Hematopoietic multipotent progenitor cell treated with erythropoietin and hydrocortisone succinate and interleukin-3 and kit ligand, for 15 days (in vitro differentiated cells): ENCODE measurements at regions not wholly inside any gene's neighbourhood (a gene's known extent, or its start where the extent isn't known, plus 50 kb on each side); places are given as distances from the start of the nearest gene placed in this dataset.
"Not testable (repeated sequence)": the region's sequence is repeated elsewhere in the genome, so short reads cannot be mapped to it uniquely, and the experiment has no call there.

Source experiments
- DNase-seq: peaks from one replicate; pipeline ENCODE4 v3.0.0-alpha.2; 2015; ENCODE audit warnings: low spot score

DNA sequence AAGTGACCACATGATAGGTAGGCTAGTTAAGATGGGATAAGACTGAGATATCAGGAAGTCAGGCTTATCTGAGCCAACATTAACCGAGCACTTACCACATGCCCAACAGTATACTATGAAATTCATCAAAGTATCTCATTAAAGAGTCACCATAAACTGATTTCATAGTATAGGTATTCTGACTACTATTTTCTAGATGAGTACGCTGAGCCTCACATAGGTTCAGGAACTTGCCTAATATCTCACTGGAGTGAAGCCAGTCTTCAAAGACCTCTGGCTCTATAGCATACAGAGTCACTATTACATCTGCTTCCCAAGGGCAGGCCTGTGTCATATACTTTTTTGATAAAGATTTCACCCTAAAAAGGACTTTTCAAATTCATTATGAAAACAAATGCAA, 115.6 kb upstream of the NGF start:
- no peak for DNase-seq

DNA sequence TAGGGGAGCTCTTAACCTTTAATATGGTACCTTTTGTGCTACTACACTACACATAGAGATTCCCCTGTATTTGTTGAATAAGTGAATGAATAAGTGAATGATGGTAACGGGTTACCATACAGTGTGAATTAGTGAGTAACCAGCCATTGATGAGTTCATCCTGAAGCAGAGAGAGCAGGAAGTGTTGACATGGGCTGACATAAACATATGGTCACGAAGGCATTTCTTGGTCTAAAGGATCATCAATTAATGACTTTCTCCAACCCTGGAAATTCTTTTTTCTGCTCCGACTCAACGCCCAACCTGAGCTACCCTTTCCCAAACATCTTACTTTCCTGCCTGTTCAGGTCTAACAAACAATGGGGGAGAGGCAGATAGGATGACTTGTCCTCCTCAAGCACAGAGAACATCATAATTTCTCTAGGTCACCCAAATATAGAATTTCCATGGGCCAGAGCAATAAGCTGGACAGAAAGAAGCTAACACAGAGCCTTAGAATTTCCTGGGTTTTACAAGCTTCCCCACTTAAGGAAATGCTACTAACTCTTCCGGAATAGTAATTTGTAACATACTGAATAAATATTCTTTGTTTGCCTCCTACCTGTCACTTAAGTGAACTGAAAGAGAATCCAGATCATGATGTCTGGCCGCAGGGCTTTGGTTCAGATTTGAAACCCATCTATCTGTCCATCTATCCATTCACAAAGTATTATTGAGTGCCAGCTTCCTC, 114.7 kb upstream of the NGF start:
- DNase-seq, result no peak

DNA sequence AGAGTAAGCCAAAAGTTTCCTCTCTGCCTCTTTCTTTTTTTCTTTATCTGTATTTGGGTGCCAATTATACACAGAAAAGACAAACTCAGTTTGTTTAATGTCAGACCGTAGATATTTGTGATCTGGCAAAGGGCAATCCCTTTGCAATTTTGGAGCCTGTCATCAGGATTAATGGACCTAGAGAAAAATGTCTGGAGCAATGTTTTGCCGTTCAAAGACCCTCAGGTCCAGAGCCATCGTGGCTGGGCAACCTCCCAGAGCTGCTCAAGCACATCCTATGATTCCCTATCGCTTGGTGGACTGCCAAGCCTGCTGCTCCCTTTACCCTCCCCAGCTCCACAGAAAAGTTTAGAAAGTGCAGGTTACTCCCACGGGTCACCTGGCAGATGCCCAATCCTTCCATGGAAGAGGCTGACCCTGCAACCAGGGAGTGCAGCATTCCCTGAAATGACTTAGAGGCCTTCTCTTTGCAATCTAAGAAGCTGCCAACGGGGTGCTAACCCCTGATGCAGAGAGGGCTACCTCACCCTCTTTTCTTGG, 112.5 kb upstream of the NGF start:
- no peak for DNase-seq

DNA sequence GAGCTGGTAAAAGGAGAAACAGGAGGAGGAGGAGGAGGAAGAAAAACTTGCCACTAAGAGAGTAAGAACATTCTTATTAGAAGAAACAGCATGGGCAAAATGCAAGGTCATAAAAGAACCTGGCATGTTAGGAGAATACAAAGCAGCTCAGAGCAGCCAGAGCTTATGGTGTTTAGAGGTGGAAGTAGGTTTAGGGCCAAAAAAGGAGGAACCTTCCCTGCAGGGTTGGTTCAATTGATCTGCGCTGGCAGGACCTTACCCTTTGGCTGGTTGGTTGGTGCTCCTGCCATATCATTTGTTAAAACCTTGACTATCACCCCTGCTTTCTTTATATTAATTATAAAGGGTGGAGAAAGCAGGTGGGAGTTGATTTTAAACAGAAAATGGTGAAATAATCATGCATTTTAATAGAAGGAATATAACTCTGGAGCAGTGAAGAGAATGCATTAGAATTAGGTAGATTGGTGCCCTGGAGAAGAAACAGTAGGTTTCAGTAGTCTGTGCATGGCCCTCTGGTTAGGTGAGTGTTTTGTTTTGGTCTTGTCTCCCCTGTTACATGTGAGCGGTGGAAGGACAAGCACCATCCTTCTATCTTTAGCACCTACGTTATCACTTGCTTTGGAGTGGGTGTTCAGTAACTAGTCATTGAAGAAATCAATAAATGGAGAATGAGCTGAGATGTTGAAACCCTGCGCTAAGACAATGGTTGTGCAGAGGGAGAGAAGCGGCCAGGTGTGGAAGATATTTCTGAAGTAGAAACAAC, 110.4 kb upstream of the NGF start:
- no peak for DNase-seq

DNA sequence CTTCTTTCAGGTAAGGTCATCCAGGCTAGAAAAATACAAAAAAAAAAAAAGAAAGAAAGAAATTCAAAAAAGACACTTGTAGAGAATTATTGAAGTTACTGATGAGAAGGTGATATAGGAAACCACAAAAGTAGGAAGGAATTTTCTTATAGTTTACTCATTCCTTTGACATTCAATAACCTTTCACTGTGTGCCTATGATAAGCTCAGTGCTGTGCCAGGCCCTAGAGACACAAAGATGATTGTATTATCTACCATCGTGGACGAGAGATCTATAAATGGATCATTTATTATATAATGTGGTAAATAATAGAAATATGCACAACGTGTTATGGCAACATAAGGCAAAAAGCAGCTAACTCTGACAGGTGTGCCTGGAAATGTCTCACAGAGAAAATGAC, 109.6 kb upstream of the NGF start:
- DNase-seq, result no peak

DNA sequence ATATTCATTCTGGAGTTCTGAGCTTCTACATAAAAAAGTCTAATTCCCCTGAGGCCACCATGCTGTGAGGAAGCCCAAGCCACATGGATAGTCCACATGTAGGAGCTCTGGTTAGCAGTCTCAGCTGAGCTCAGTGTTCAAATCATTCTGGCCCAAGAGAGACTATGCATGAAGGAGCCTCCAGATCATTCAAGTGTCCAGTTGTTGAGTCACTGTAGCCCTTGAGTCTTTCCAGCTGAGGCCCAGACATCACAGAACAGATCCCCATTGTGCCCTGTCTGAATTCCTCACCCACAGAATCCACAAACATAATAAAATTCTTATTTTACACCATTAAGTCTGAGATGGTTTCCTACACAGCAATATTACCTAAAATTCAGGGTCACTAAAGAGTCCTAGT, 107.0 kb upstream of the NGF start:
- DNase-seq, result no peak

DNA sequence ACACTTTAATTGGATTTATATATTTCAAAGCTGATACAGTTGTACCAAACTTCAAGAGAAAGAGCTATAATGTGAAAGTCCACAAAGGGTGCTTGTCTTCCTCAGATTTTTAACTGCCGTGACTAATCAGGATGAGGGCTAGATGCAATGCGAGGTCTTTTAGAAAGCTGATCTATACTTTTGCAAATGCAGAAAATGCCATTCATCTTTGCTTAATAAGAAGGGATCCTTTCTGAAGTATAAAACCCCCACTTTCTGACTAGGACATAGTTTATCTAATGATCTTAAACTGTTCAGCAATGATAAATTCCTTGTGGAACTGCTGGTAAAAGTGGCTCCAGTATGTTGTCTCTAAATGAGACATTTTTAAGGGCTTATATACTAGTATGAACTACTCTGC, 102.7 kb upstream of the NGF start:
- DNase-seq, result no peak

DNA sequence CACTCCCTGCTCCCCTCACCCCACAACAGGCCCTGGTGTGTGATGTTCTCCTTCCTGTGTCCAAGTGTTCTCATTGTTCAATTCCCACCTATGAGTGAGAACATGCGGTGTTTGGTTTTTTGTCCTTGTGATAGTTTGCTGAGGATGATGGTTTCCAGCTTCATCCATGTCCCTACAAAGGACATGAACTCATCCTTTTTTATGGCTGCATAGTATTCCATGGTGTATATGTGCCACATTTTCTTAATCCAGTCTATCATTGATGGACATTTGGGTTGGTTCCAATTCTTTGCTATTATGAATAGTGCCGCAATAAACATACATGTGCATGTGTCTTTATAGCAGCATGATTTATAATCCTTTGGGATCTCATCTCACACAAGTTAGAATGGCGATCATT, 101.5 kb upstream of the NGF start:
- not testable (repeated sequence) for DNase-seq

DNA sequence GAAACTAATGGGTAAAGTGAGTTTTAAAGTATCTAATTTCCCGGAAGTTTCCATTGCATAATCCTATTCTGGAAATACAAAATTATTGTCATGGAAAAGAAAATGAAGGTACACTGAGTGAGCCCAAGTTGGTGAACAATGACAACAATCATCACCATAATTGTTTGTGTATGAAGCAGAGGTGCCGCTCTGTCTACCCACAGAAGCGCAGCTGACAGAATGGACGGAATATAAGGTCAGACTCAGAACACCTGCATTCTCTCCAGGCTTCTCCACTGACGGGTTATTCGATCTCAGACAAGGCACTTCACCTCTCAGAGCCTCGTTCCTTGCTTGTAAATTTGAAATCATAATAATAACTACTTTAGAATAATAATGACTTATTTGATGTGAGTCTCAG, 99.1 kb upstream of the NGF start:
- no peak for DNase-seq

DNA sequence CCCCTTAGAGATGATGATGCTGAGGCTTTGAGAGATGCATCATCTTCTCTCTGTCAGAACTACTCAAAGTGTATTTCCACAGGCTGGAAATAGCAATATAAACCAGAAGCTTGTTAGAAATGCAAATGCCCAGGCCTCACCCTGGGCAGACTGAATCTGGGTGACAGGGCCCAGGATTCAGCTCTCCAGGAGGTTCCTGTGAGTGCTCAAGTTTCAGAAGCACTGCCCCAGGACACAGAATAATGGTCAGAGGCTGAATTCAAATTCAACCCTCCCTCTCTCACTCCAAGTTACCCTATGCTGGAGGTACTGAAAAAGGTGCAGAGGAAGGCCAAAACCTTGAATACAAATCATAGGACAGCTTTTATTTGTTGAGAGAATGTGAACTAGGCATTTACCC, 98.5 kb upstream of the NGF start:
- no peak for DNase-seq

DNA sequence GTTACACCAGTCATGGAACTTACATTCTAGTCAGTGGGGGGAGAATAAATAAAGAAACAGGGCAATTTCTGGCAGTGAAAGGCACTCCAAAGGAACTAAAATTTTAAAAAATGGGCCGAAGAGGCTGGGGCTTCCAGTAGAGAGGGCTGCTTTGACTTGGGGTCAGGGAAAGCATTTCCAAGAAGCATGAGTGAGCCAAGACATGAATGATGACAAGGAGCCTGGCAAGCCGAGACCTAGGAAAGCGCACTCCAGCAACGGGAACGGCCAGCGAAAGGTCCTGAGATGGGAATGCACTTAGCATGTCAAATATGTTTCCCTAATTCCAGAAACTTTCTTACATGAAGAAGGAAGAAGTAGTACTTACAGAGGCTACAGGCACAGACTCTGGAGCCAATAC, 95.4 kb upstream of the NGF start:
- no peak for DNase-seq

DNA sequence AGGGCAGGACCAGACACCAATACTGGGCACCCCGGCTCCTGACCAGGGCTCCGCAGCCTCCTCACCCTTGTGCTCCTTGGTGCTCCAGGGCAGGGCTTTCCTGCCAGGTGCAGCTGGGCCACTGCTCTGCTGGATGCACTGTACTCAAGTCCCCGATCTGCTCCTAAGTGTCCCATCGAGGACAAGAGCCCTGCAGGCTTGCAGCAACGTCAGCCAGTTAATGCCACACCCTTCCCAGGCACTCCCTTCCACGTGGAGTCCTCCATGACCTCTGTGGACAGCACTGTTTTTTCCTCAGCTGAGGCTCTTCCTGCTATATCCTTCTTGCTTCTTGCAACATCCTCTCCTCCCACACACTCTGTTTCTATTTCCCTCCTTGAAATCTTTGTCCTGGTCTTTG, 94.0 kb upstream of the NGF start:
- no peak for DNase-seq

DNA sequence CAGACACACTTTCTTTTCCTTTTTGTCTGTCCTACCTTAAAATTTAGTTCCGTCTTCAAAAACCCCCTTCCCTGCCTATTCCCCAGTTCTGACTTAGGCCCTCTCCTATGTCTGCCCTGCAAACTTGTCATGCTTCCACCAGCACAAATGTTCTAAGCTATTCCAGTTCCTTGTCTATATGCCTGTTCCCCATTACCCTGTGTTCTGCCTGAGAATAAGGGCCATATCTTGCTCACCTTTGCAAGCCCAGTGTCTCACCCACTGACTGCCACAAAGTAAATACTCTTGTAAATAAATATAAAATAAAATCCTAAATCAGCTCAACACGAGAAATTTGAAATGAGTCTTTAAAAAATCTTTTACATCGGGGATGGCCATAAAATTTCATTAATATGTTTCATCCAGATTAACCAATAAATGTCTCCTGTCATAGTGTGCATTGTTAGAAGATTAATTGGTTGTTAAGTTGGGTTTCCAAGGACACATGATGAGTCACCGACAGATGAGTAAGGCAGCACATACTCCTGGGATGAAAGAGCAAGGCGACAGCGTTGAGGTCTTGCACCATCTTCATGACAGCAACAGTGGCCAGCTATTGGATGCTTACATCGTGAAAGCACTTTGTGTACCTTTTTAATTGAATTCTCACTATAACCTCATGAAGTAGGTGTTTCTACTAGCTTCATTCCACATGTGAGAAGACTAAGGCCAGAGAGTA, 92.6 kb upstream of the NGF start:
- DNase-seq, result no peak

DNA sequence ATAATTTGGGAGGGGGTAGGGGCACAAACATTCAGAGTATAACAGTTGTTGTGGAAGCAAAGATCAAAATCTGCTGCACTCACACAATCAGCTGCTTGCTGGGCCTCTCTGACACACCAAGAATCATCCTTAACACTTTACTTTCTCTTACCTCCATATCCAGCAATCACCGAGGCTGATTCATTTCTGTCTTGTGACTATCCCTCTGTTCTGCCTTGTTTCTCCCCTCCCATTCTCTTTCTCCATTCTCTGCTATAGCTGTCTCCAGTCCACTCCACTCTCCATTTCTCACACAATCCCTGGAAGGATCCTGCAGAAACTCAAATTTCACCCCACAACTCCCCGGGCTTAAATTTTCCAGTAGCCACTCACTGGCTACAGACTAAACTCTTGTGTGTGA, 91.8 kb upstream of the NGF start:
- no peak for DNase-seq

DNA sequence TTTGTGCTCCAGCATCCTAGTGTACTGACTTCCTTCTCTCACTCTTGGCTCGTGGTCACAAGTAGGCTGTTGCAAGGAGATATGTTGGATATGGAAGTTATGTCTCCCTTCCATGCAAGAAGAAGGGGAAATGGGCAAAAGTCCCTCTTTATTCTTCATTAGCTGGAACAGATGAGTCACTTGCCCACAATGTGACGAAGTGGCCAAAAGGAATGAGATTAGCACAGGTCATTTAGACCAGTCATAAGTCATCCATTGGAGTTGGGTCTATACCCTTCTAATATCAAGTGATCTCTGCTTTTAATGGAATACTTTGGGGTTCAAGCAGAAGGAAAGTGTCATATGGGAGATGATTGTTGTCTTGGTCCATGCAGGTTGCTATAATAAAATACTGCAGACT, 91.2 kb upstream of the NGF start:
- no peak for DNase-seq

DNA sequence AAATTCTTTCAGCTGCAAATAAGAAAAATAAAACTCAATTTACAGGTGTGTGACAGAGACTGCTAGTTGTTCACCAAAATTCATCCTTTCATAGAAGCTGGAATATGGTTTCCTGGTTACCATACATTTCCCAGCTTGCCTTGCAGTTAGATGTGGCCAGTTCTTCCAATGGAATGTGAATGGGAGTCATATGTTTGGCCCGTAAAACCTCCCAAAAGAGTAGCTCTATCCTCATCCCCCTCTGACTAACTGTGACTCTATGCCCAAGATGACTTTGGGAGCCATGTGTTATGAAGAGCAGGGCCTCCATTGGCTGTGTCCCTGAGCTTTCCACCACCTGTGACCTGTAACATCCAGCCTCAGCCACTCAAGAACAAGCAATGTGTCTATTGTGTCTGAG, 90.6 kb upstream of the NGF start:
- no peak for DNase-seq

DNA sequence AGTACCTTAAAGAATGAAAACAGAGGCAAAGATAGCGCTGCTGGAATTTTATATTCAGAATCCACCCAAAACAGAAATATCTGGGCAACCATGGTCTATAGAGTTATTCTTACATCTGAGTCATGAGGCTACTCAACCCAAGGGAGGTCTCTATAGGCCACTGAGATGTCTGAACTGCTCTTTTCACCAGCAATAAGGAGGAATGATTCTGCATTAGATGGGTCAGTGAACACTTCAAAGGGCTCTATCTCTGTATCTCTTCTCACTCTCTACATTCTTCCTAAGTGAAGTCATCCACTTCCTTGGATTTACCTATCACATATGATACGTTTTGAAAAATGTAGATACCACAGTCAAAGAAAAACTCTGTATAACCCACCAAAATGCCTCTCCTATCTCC, 90.2 kb upstream of the NGF start:
- DNase-seq, result no peak

DNA sequence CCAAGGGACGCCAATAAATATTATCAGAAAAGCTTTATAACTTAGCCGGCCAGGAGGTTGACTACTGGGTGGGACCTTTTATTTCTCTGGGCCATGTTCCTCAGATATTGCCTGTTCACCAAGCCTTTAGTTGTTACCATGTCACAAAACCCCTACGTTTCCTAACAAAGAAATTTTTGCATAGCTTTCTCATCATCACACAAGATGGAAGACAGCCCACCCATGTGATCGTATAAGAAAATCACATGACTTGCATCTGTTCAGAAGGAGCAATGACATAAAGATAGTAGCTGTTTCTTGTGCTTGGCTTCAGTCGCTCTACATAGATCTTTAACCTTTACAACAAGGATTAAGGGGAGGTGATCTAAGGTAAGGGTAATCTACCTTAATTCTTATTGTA, 88.9 kb upstream of the NGF start:
- no peak for DNase-seq

DNA sequence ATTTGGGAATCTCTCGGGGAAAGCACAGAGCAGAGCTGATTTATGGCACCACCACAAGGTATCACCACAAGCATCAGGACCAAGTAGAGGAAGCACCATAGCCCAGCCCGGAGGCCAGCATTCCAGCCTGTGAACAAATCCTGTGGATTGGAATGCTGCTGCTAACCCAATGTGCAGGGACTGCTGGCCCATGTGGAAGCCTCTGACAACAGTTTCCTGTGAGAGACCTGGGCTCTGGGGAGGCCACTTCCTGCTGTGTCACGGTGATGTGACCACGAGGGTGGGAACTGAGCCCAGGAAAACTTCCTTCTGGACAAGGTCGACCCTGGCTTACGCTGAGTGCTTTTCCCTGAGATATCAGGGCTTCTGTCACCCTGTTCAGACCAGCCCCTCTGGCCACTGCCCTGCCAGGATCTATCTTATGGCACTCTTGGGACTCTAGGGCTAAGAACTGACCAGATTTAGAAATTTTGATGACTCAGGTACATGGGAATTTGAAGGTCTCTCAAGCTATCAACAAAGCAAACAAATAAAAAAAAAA, 88.3 kb upstream of the NGF start:
- no peak for DNase-seq

DNA sequence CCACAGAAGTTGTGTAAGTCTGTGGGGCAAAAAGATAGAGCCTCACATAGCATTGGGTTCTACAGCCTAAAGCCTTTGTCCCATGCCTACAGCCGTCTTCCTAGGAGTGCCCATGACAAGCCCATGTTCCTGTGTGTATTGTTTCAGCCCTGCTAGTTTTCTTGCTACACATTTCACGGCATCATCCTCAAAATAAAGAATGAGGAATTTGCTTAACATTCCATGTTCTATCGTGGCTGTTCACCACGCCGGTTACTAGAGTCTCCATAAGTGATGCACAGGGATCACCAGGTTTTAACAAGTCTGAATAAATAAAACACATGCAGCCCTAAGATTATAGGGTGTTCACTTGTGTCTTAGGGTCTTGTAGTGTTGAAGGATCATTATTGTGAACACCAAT, 87.4 kb upstream of the NGF start:
- DNase-seq, result no peak

DNA sequence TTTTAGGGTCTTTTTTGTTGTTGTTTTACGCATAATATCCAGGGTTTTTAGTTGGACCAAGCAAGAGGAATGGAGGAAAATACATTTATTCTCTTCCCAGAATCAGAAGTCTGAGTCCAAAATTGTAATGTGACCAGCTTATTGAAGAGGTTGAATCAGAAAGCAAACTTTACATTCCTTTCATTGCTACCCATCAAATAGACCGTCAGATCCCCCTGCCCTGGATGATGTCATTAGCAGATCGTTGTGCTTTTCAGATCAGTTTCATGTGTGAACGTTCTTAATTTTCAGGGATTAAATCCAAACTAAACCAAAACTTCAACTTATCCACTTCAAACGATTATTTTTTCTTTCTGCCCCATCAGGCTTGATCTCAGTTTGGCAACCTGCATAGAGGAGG, 85.7 kb upstream of the NGF start:
- DNase-seq, result no peak

DNA sequence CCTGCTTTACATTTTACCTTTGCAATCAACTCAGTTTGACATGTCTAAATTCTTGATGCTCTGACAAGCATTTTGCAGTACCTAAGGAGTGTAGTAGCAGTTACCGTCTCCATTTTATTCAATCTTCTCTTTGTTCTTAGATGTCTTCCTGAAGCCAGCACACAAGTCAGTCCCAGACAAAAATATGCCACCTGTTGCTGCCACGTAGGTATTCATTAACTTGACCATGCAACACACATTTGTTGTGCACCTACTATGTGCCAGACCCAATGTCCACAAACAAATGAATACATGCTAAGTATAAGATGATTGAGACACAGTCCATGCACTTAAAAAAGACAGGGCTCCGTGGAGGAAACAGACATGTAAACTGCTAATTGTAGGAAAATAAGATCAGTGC, 81.5 kb upstream of the NGF start:
- DNase-seq, result no peak

DNA sequence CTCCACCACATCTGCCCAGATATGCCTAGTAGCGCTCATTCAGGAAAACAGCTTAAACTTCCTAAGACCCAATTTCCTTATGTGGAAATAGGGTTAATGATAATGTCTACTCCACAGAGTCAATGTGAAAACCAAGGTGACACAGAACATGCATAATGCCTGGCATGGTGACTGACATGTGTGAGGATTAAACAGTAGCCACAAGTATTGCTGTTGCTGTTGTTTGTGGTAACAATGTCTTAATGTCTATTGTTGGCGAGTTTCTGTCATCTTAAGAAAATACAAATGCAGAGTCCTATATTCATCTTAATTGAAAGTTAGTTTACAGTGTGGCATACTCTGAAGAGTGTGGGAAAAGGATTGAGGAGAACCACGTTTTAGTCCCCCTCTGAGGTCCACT, 75.6 kb upstream of the NGF start:
- no peak for DNase-seq
